Activated CD8-positive, alpha-beta T cell treated with anti-CD3 and anti-CD28 coated beads for 36 hours (primary cell): ENCODE measurements at regions not wholly inside any gene's neighbourhood (a gene's known extent, or its start where the extent isn't known, plus 50 kb on each side); places are given as distances from the start of the nearest gene placed in this dataset.

Experiments used
- ATAC-seq: fragments of 200-7000 bp; cut with Tn5 transposase; one replicate; pipeline ENCODE4 v1.10.0; 2021; ENCODE audit warnings: mild to moderate bottlenecking, moderate library complexity
- CTCF ChIA-PET: fragments of 350-600 bp; sonication (Branson Sonifier 250); formaldehyde crosslinking; loops from one replicate; lab custom pipeline; 2021; ENCODE audit warnings: antibody characterized with exemption; lab: Charles Lee
- POLR2A ChIA-PET: fragments of 350-600 bp; sonication (Branson Sonifier 250); formaldehyde crosslinking; loops from one replicate; lab custom pipeline; 2021; ENCODE audit warnings: antibody characterized with exemption; lab: Charles Lee
- DNase-seq: peaks from one replicate; pipeline ENCODE4 v3.0.0-alpha.2; 2020
- H3K27ac Mint-ChIP-seq: one replicate; pipeline ENCODE4 v1.8.0; 2021; ENCODE audit warnings: mild to moderate bottlenecking, mixed read lengths
- H3K27me3 Mint-ChIP-seq: one replicate; pipeline ENCODE4 v1.8.0; 2021; ENCODE audit warnings: mixed read lengths
- H3K36me3 Mint-ChIP-seq: one replicate; pipeline ENCODE4 v1.8.0; 2021; ENCODE audit warnings: low read depth, mixed read lengths
- H3K4me1 Mint-ChIP-seq: one replicate; pipeline ENCODE4 v1.8.0; 2021; ENCODE audit warnings: low read depth, mixed read lengths
- H3K4me3 Mint-ChIP-seq: one replicate; pipeline ENCODE4 v1.8.0; 2021; ENCODE audit warnings: mild to moderate bottlenecking, moderate library complexity, mixed read lengths
- H3K9me3 Mint-ChIP-seq: one replicate; pipeline ENCODE4 v1.8.0; 2021; ENCODE audit warnings: mixed read lengths
- CTCF ChIP-seq: fragments of 200-600 bp; IDR thresholded peaks from one replicate; pipeline ENCODE4 v1.8.0; 2022; ENCODE audit warnings: antibody characterized with exemption, mild to moderate bottlenecking
- intact Hi-C: fragments of 100-400 bp; cut with micrococcal nuclease; formaldehyde crosslinking; loops from one replicate; pipeline ENCODE4 v1.10.0; 2022

- peaks cover 6% of the 10 kb centered on the region for H3K9me3 Mint-ChIP-seq
- CTCF ChIA-PET, result no interaction called here
- POLR2A ChIA-PET, result no interaction called here
- ATAC-seq (no peak), DNase-seq (no peak)
- no peaks in the 10 kb centered on the region for H3K27me3 Mint-ChIP-seq
- no peak overlapping the region for H3K4me3 Mint-ChIP-seq
- no peak overlapping the region for H3K27ac Mint-ChIP-seq
- H3K36me3 Mint-ChIP-seq, result peaks cover 4% of the 10 kb centered on the region
- intact Hi-C loops, result no loop called here
- TF ChIP-seq CTCF, result no peak
- peaks cover 29% of the 10 kb centered on the region for H3K4me1 Mint-ChIP-seq
Observed at GRCh38 chr12:46898152-46898931, 72.5 kb upstream of the SLC38A4 start.

DNA sequence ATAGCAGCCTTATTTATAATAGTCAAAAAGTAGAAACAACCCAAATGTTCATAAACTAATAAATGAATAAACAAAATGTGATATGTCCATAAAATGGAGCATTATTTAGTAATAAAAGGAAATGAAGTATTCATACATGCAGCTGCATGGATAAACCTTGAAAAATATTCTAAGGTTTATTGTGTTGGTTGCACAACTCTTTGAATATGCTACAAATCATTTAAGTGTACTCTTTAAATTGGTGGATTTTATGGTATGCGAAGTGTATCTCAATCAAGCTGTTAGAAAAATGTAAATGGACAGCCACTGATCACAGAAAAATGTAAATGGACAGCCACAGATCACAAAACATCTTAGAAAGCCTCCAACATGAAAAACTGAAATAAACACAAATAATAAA, 73.2 kb upstream of the SLC38A4 start:
- intact Hi-C loops, result no loop called here
- no peaks in the 10 kb centered on the region for H3K27me3 Mint-ChIP-seq
- CTCF ChIA-PET, result no interaction called here
- POLR2A ChIA-PET, result no interaction called here
- peaks cover 29% of the 10 kb centered on the region for H3K4me1 Mint-ChIP-seq
- TF ChIP-seq CTCF, result no peak
- no peak for DNase-seq
- no peak overlapping the region for H3K27ac Mint-ChIP-seq
- H3K9me3 Mint-ChIP-seq, result peaks cover 6% of the 10 kb centered on the region
- no peak for ATAC-seq
- no peak overlapping the region for H3K4me3 Mint-ChIP-seq
- peaks cover 4% of the 10 kb centered on the region for H3K36me3 Mint-ChIP-seq

GRCh38 chr12:46900734-46901463, 75.1 kb upstream of the SLC38A4 start:
- H3K4me1 Mint-ChIP-seq, result peaks cover 29% of the 10 kb centered on the region
- ATAC-seq, result no peak
- H3K36me3 Mint-ChIP-seq, result peaks cover 4% of the 10 kb centered on the region
- no peak overlapping the region for H3K4me3 Mint-ChIP-seq
- ChIA-PET POLR2A (no interaction called here), CTCF (no interaction called here)
- H3K27ac Mint-ChIP-seq, result no peak overlapping the region
- DNase-seq, result no peak
- H3K27me3 Mint-ChIP-seq, result no peaks in the 10 kb centered on the region
- no peak for TF ChIP-seq CTCF
- intact Hi-C loops, result no loop called here
- H3K9me3 Mint-ChIP-seq, result peaks cover 6% of the 10 kb centered on the region

DNA sequence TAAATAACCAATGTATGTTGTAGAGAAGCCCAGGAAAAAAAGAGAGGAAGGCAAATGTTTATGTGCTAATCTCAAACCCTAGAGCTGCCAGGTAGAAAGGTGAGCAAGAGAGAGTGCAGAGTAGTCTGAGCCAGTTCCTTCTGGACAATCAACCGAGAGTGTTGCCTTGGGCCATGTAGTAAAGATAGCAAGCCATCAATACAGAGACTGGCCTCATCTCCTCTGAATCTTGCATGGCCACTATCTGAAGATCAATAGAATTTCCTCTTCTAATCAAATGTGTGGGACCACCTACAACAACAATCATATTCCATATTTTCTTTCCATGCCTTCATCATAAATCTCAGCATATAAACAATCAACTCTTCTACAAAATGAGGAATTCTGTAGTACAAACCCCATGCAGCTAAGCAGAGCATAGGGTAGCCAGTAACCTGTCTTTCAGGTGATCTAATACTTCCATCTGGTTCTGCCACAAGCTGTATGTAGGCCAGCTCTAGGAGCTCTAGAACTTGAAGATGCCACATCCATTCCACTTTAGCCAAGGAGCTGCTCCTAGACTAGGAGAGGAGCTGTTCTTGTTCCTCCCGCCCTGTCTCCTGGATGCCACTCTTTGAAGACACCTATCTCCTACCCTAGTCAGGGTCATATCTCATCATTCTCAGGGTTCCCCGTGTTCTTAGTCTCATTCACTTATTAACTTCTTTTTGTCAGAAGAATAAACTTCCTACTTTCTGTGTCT, 75.8 kb upstream of the SLC38A4 start:
- DNase-seq, result no peak
- H3K27ac Mint-ChIP-seq, result no peak overlapping the region
- H3K9me3 Mint-ChIP-seq, result peaks cover 6% of the 10 kb centered on the region
- peaks cover 4% of the 10 kb centered on the region for H3K36me3 Mint-ChIP-seq
- intact Hi-C loops, result no loop called here
- no peaks in the 10 kb centered on the region for H3K27me3 Mint-ChIP-seq
- H3K4me1 Mint-ChIP-seq, result peaks cover 29% of the 10 kb centered on the region
- ChIA-PET POLR2A (interaction anchor here (0.5 kb wide), 1 partner anchor 413 kb away, joined by 4 read pairs; no protein-coding TSS in a partner anchor), CTCF (no interaction called here)
- no peak for ATAC-seq
- TF ChIP-seq CTCF, result no peak
- no peak overlapping the region for H3K4me3 Mint-ChIP-seq
